ENCODE measurements at regions not wholly inside any gene's neighbourhood (a gene's known extent, or its start where the extent isn't known, plus 50 kb on each side); places are given as distances from the start of the nearest gene placed in this dataset.

- Histone ChIP-seq H3K27me3 (ENCODE audit: insufficient read depth) (no peaks in the 10 kb centered on the region), H3K27ac (ENCODE audit: low read depth) (no peak overlapping the region), H2AFZ (no peak overlapping the region), H3K36me3 (ENCODE audit: insufficient read depth) (no peaks in the 10 kb centered on the region), H4K20me1 (replicated peaks; ENCODE audit: insufficient read depth) (no peaks in the 10 kb centered on the region), H3K4me2 (no peak overlapping the region), H3K4me3 (no peak overlapping the region), H3K9me2 (ENCODE audit: insufficient read depth) (no peaks in the 10 kb centered on the region), H3F3A (replicated peaks; ENCODE audit: low read depth) (no peaks in the 10 kb centered on the region), H3K4me1 (ENCODE audit: insufficient read depth) (peaks cover 4% of the 10 kb centered on the region), H3K79me2 (replicated peaks; ENCODE audit: insufficient read depth) (no peaks in the 10 kb centered on the region)
- no peaks in the 10 kb centered on the region for H3K27me3 Mint-ChIP-seq (ENCODE audit: insufficient read depth, low read depth, poor library complexity)
- H3K4me1 Mint-ChIP-seq = peaks cover 4% of the 10 kb centered on the region; the same call in 2 of the 3 replicates
- DNase-seq (ENCODE audit: low spot score) (no peak), ATAC-seq (no peak)
- no peak overlapping the region for H3K4me3 Mint-ChIP-seq
- no peak overlapping the region for H3K27ac Mint-ChIP-seq
- no peaks in the 10 kb centered on the region; the same call in 2 of the 3 replicates for H3K9me3 Mint-ChIP-seq
- no peaks in the 10 kb centered on the region for H3K36me3 Mint-ChIP-seq (ENCODE audit: low read depth)
- TF ChIP-seq ZNF331 (CRISPR knock-in tag; IDR thresholded peaks at IDR 0.05; ENCODE audit: low read depth) (no peak), NANOG (IDR thresholded peaks at IDR 0.05; ENCODE audit: borderline replicate concordance) (no peak), ZNF462 (CRISPR knock-in tag; IDR thresholded peaks at IDR 0.05) (no peak), JUNB (IDR thresholded peaks at IDR 0.05; ENCODE audit: unreplicated experiment) (no peak), ZNF114 (CRISPR knock-in tag; IDR thresholded peaks at IDR 0.05) (no peak), ETS1 (IDR thresholded peaks at IDR 0.05) (no peak)
Observed at GRCh38 chr3:147740928-147741327, 331.8 kb downstream of the ZIC1 start.

All from GM23338 (cell line).